DMS53 (cell line): ENCODE measurements at regions not wholly inside any gene's neighbourhood (a gene's known extent, or its start where the extent isn't known, plus 50 kb on each side); places are given as distances from the start of the nearest gene placed in this dataset.
"Not testable (repeated sequence)": the region's sequence is repeated elsewhere in the genome, so short reads cannot be mapped to it uniquely, and the experiment has no call there.

Experiments
- DNase-seq: peaks from one replicate; lab custom pipeline; 2025; lab: John Stamatoyannopoulos, UW

GRCh38 chrX:25640276-25640675 is 497.9 kb upstream of the MAGEB18 start:
- DNase-seq: peak; percentile 32

DNA sequence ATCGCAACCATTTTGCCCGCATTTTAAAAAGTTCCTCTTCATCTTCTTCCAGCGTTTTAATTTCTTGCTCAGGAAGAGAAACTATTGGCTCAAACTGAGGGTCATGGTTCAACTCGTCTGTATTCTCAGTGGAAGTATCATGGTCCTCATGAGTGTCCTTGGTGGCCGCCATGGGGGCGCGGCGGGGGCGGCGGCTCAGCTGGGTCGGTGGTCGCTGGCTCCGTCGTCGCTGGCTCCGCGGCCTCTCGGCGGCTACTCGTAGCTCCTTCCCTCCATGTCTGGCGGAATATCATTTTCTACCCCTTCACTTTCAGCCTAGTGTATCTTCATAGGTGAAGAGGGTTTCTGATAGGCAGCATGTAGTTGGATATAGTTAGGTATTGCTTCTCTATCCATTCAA is 492.0 kb upstream of the MAGEB18 start:
- no peak for DNase-seq

GRCh38 chrX:25648790-25649189 is 489.4 kb upstream of the MAGEB18 start:
- DNase-seq: no peak

DNA sequence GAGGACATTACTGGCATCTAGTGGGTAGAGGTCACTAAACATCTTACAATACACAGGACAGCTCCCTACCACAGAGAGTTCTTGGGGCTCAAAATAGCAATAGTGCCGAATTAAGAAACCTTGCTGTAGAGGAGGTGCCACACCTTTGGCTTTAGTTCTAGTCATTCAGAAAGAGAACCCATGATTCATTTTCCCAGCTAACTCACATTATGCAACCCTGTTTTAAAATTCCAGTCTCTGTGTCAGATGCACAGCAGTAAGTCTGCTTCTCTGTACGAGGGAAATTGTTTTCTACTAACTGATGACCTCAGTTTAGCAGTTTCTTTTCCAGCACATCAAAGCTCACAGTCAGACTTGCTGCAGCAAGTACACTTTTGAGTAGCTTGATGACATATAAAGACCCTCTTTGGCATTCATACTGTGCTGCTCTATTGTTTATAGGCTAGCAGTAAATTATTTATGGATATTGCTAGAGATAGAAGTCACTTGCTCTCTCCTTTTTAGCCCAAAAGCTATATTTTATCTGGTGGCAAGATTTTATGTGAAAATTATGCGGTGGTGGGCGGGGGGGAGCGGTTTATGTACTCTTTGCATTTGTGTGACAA is 487.8 kb upstream of the MAGEB18 start:
- no peak for DNase-seq

- no peak for DNase-seq
Observed at GRCh38 chrX:25659317-25659716, 478.8 kb upstream of the MAGEB18 start.

DNA sequence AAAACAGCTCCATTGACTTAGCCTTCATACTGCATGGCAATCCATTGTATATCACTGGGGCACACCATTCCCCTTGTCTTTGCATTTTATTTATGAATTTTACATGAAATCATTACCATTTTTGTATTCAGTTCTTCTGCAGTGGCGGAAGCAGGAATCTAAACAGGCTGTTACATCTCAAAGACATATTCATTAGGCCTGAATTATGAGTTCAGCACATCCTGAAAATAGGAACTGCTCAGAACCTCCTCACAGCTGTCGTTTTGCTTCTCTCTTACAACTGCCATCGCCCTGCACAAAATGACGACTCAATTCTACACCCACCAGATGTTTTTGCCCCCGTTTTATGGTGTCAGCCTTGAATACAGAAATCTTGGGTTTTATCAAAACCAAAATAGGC is 474.4 kb upstream of the MAGEB18 start:
- no peak for DNase-seq

- DNase-seq: no peak
Observed at GRCh38 chrX:25665431-25665830, 472.7 kb upstream of the MAGEB18 start.

GRCh38 chrX:25667681-25668080 is 470.5 kb upstream of the MAGEB18 start:
- no peak for DNase-seq

- no peak for DNase-seq
Observed at GRCh38 chrX:25674776-25675175, 463.4 kb upstream of the MAGEB18 start.

GRCh38 chrX:25701876-25702275 is 436.3 kb upstream of the MAGEB18 start:
- no peak for DNase-seq

DNA sequence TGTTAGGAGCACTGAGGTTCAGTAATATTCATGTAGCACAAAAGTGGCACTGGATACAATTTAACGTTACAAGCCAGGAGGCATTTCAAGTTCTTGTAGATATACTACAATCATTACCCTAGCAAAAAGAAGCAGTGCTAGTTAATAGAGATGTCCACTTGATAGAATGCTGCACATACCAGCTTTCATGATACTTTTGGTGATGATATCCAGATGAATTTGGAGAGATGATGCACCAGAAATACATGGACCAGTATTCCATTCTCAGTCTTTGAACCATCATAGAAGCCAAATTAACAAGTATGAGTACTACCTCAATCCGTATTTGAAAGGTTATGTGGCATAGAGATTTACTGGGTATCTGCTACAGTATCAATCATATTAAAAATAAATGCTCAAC is 421.0 kb upstream of the MAGEB18 start:
- no peak for DNase-seq

GRCh38 chrX:25721564-25721963 is 416.6 kb upstream of the MAGEB18 start:
- peak; percentile 72 for DNase-seq

DNA sequence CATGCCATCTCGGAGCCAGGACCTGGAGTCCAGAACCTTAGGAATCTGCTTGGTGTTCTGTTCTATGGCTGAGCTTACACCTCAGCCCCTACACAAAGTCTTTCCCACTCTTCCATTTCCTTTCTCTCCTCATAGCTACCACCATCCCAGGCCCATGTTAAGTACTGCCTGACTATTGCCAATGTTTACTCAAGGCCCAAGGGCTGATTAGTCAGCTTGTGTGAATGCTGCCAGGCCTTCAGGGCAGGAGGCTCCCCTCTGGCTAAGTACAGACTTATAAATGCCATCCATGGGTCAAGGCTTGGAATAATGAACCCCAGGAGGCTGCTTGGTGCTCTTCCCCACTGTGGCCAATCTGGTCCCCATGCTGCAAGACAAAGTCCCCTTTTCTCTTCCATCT is 411.6 kb upstream of the MAGEB18 start:
- DNase-seq: peak; percentile 83

- no peak for DNase-seq
Observed at GRCh38 chrX:25733148-25733547, 405.0 kb upstream of the MAGEB18 start.

GRCh38 chrX:25737540-25737939 is 400.6 kb upstream of the MAGEB18 start:
- DNase-seq: peak; percentile 2

GRCh38 chrX:25742334-25742733 is 395.8 kb upstream of the MAGEB18 start:
- DNase-seq: no peak

- DNase-seq: no peak
Observed at GRCh38 chrX:25754399-25754798, 383.7 kb upstream of the MAGEB18 start.

GRCh38 chrX:25755194-25755593 is 382.9 kb upstream of the MAGEB18 start:
- no peak for DNase-seq

DNA sequence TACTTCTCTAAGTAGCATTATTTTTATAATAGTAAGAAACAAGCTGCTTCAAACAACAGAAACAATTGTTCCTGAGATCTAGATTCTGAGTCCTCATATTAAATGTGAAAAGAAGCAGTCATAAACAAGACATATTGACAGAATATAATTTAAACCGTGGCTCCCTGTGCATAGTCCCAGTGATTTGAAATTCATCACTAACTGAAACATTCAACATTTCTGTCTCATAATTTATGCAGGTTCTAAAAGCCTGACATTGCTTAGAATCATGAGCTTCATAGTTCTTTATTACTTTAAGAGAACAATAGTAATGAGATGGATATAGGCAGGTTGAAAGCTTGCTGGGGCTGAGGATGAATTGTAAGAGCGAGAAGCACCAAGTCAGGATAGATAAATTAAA is 375.5 kb upstream of the MAGEB18 start:
- DNase-seq: no peak

DNA sequence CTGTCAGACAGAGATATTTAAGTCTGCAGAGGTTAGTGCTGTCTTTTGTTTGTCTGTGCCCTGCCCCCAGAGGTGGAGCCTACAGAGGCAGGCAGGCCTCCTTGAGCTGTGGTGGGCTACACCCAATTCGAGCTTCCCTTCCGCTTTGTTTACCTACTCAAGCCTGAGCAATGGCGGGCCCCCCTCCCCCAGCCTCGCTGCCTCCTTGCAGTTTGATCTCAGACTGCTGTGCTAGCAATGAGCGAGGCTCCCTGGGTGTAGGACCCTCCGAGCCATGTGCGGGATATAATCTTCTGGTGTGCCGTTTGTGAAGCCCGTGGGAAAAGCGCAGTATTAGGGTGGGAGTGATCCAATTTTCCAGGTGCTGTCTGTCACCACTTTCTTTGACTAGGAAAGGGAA is 366.3 kb upstream of the MAGEB18 start:
- not testable (repeated sequence) for DNase-seq

DNA sequence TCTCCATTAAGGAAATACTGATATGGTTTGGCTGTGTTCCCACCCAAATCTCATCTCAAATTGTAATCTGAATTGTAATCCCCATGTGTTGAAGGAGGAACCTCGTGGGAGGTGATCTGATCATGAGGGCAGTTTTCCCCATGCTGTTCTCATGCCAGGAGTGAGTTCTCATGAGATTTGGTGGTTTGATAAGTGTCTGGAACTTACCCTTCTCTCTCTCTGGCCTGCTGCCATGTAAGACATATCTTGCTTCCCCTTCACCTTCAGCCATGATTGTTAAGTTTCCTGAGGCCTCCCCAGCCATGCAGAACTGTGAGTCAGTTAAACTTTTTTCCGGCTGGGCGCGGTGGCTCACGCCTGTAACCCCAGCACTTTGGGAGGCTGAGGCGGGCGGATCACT is 340.3 kb upstream of the MAGEB18 start:
- DNase-seq: not testable (repeated sequence)

GRCh38 chrX:25805744-25806143 is 332.4 kb upstream of the MAGEB18 start:
- DNase-seq: no peak

DNA sequence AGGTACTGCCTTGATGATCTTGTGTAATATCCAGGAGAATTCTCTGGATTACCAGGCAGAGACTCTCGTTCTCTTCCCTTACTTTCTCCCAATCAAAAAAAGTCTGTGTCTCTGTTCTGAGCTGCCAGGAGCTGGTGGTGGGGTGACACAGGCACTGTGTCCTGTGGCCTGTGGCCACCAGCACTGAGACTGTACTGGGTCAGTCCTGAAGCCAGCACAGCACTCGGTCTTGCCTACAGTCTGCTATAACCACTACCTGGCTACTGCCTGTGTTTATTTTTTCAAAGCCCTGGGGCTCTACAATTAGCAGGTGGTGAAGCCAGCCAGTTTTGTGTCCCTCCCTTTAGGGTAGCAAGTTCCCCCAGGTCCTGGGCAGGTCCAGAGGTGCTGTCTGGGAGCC is 331.1 kb upstream of the MAGEB18 start:
- DNase-seq: no peak

GRCh38 chrX:25810202-25810601 is 327.9 kb upstream of the MAGEB18 start:
- no peak for DNase-seq

- no peak for DNase-seq
Observed at GRCh38 chrX:25819879-25820278, 318.3 kb upstream of the MAGEB18 start.
